Esophagus (tissue), 2 donors: ENCODE measurements at regions not wholly inside any gene's neighbourhood (a gene's known extent, or its start where the extent isn't known, plus 50 kb on each side); places are given as distances from the start of the nearest gene placed in this dataset.
"Not testable (repeated sequence)": the region's sequence is repeated elsewhere in the genome, so short reads cannot be mapped to it uniquely, and the experiment has no call there.

Experiments used
- H3K27ac ChIP-seq, 2 donors: one replicate each; pipeline ENCODE4 v1.5.1; 2013; ENCODE audit warnings: low read depth in 2 of 2, mild to moderate bottlenecking in 2 of 2, inconsistent platforms in 1 of 2, low read length in 1 of 2, moderate library complexity in 1 of 2
- H3K27me3 ChIP-seq, 2 donors: one replicate each; pipeline ENCODE4 v1.6.1; 2013; ENCODE audit warnings: low read length in 2 of 2, control low read depth in 1 of 2, mild to moderate bottlenecking in 1 of 2; ENCODE audit not compliant: insufficient read depth in 2 of 2, control insufficient read depth in 1 of 2
- H3K36me3 ChIP-seq, 2 donors: one replicate each; pipeline ENCODE4 v1.6.1; 2013; ENCODE audit warnings: low read length in 1 of 2; ENCODE audit not compliant: control insufficient read depth in 2 of 2, insufficient read depth in 2 of 2
- H3K4me1 ChIP-seq, 2 donors: one replicate each; pipeline ENCODE4 v1.6.1; 2013; ENCODE audit warnings: low read length in 1 of 2; ENCODE audit not compliant: control insufficient read depth in 2 of 2, insufficient read depth in 2 of 2
- H3K4me3 ChIP-seq, 2 donors: one replicate each; pipeline ENCODE4 v1.5.1; 2013; ENCODE audit warnings: low read length in 2 of 2, mild to moderate bottlenecking in 2 of 2, low read depth in 1 of 2, moderate library complexity in 1 of 2
- H3K9me3 ChIP-seq, 2 donors: one replicate each; pipeline ENCODE4 v1.6.1; 2013; ENCODE audit warnings: mild to moderate bottlenecking in 2 of 2, low read depth in 1 of 2, low read length in 1 of 2, moderate library complexity in 1 of 2; ENCODE audit not compliant: control insufficient read depth in 2 of 2, insufficient read depth in 1 of 2
- WGBS, 2 donors: extraction: QIAGEN DNeasy Blood & Tissue Kit; methylation state at CpG; one replicate each; pipeline ENCODE4 v1.1.7; 2013; 5-methylcytosine and 5-hydroxymethylcytosine counted together
- donor health status: healthy with polysubstance abuse.
- donor health status: Bipolar disorder and iron deficiency.

GRCh38 chr19:28103921-28104320, 1109.0 kb downstream of the UQCRFS1 start:
- Histone ChIP-seq H3K4me3 (no peak overlapping the region), H3K4me1 (no peaks in the 10 kb centered on the region), H3K27ac (no peak overlapping the region), H3K27me3 (no peaks in the 10 kb centered on the region), H3K9me3 (peaks cover 0 to 3% of the 10 kb centered on the region in 2 donors), H3K36me3 (no peaks in the 10 kb centered on the region)
- WGBS, 2 donors = 52 to 53% methylated on average over 3 of the region's 3 CpGs

GRCh38 chr19:28084659-28085157, 1128.2 kb downstream of the UQCRFS1 start:
- WGBS, 2 donors = 77 to 91% methylated on average over 1 of the region's 1 CpG
- H3K9me3 ChIP-seq, H3K4me3 ChIP-seq, H3K4me1 ChIP-seq, H3K27me3 ChIP-seq, H3K27ac ChIP-seq, H3K36me3 ChIP-seq: not testable (repeated sequence)

GRCh38 chr19:28076628-28077027, 1136.3 kb downstream of the UQCRFS1 start:
- Histone ChIP-seq H3K36me3 (no peaks in the 10 kb centered on the region), H3K27ac (no peak overlapping the region), H3K4me1 (no peaks in the 10 kb centered on the region), H3K9me3 (peaks cover 2 to 10% of the 10 kb centered on the region in 2 donors), H3K27me3 (no peaks in the 10 kb centered on the region), H3K4me3 (no peak overlapping the region)
- WGBS, 2 donors = 70 to 87% methylated on average over 4 of the region's 4 CpGs

GRCh38 chr19:28075229-28075628, 1137.7 kb downstream of the UQCRFS1 start:
- no peaks in the 10 kb centered on the region for H3K36me3 ChIP-seq
- H3K9me3 ChIP-seq = peaks cover 2 to 10% of the 10 kb centered on the region in 2 donors
- WGBS, 2 donors = 88 to 93% methylated on average over 1 of the region's 1 CpG
- H3K27ac ChIP-seq = no peak overlapping the region
- no peaks in the 10 kb centered on the region for H3K27me3 ChIP-seq
- H3K4me1 ChIP-seq = no peaks in the 10 kb centered on the region
- no peak overlapping the region for H3K4me3 ChIP-seq

GRCh38 chr19:28074773-28075172, 1138.2 kb downstream of the UQCRFS1 start:
- H3K27me3 ChIP-seq = no peaks in the 10 kb centered on the region
- no peak overlapping the region for H3K4me3 ChIP-seq
- WGBS, 2 donors = 70 to 78% methylated on average over 2 of the region's 2 CpGs
- no peaks in the 10 kb centered on the region for H3K36me3 ChIP-seq
- H3K9me3 ChIP-seq = peaks cover 2 to 10% of the 10 kb centered on the region in 2 donors
- H3K27ac ChIP-seq = no peak overlapping the region
- no peaks in the 10 kb centered on the region for H3K4me1 ChIP-seq

GRCh38 chr19:28067882-28068281, 1145.1 kb downstream of the UQCRFS1 start:
- 19 to 26% methylated on average over 2 of the region's 2 CpGs for WGBS, 2 donors
- H3K4me3 ChIP-seq = no peak overlapping the region
- no peaks in the 10 kb centered on the region for H3K27me3 ChIP-seq
- no peaks in the 10 kb centered on the region for H3K4me1 ChIP-seq
- H3K36me3 ChIP-seq = no peaks in the 10 kb centered on the region
- no peak overlapping the region for H3K27ac ChIP-seq
- peaks cover 3% of the 10 kb centered on the region in 2 donors for H3K9me3 ChIP-seq

DNA sequence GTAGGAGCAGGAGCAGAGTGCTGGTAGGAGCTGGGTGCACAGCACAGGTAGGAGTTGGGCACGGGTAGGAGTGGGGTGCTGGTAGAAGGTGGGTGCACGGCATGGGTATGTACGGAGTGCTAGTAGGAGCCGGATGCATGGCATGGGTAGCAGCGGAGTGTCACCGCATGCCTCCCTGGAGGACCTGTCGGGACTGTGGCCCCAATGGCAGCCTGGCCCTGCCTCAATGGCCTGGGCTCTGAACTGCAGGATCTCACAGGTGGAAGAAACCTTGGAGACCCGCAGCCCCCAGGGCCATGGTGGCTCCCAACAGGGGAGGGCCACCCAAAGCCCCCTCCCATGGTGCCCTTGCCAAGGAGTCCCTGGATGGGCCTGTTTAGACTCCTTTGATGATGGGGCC, 1146.0 kb downstream of the UQCRFS1 start:
- H3K9me3 ChIP-seq = peaks cover 5 to 8% of the 10 kb centered on the region in 2 donors
- no peaks in the 10 kb centered on the region for H3K27me3 ChIP-seq
- H3K36me3 ChIP-seq = no peaks in the 10 kb centered on the region
- no peak overlapping the region for H3K27ac ChIP-seq
- no peak overlapping the region for H3K4me3 ChIP-seq
- 91 to 94% methylated on average over 8 of the region's 8 CpGs for WGBS, 2 donors
- no peaks in the 10 kb centered on the region for H3K4me1 ChIP-seq

DNA sequence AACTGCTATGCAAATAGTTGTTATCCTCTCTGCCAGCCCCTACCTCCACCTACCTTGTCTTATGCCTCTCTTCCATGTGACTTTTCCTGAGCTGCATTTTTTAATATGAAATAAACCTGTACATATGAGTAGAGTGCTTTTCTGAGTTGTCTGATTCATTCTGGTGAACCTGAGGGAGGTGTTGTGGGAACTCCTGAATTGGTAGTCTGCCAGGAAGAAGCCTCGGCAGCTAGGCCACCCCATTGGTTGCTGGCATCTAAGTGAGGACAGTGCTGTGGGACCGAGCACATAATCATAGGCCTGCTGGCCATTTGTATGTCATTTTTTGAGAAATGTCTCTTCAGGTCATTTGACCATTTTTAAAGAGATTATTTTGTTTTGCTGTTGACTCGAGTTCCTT, 1146.8 kb downstream of the UQCRFS1 start:
- Histone ChIP-seq H3K4me1 (no peaks in the 10 kb centered on the region), H3K27me3 (no peaks in the 10 kb centered on the region), H3K27ac (no peak overlapping the region), H3K9me3 (peaks cover 10 to 11% of the 10 kb centered on the region in 2 donors), H3K4me3 (no peak overlapping the region), H3K36me3 (no peaks in the 10 kb centered on the region)
- WGBS, 2 donors = 72 to 78% methylated on average over 3 of the region's 3 CpGs

DNA sequence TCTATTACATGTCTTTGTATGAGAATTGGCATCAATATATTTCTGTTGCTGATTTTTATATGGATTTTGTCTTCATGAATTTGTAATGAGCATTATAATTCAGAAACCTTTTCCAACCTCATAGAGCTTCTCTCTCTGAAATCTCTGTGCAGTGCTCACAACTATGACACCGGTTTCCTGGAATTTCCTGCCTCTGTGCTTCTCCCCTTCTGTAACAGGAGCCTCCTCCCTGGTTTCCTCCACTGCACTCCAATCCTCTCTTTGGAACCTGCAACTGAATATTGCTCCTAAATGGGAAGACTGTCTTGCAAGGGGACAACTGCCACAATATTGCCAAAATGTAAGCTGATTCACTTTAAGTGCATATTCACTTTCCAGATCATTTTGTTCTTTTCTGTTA, 1147.9 kb downstream of the UQCRFS1 start:
- no peak overlapping the region for H3K4me3 ChIP-seq
- no peaks in the 10 kb centered on the region for H3K4me1 ChIP-seq
- no peaks in the 10 kb centered on the region for H3K27me3 ChIP-seq
- H3K36me3 ChIP-seq = no peaks in the 10 kb centered on the region
- H3K27ac ChIP-seq = no peak overlapping the region
- 42 to 44% methylated on average over 1 of the region's 1 CpG for WGBS, 2 donors
- H3K9me3 ChIP-seq = peaks cover 10 to 14% of the 10 kb centered on the region in 2 donors

DNA sequence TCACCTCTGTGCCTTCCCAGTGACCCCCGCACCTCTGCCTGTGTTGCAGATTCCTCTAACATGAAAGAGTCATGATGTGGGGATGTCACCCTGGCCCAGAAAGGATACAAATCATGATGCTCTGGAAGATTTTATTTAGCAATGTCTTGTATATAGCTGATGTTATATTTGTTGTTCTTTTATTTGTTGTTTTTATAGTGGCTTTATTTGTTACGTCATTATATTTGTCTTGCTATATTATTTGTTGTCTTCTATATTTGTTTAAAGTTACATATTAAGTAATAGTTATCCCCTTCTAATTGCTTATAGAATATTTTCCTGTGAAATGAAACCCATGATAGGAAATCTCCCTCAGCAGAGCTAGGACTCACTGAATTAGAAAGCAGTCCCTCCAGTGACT, 1149.2 kb downstream of the UQCRFS1 start:
- no peaks in the 10 kb centered on the region for H3K36me3 ChIP-seq
- WGBS, 2 donors = 84 to 88% methylated on average over 2 of the region's 2 CpGs

More for the DNA sequence above, 1149.2 kb downstream of the UQCRFS1 start:
- Histone ChIP-seq H3K4me3 (no peak overlapping the region), H3K9me3 (peaks cover 10 to 18% of the 10 kb centered on the region in 2 donors), H3K4me1 (no peaks in the 10 kb centered on the region), H3K27ac (no peak overlapping the region), H3K27me3 (no peaks in the 10 kb centered on the region)
